Liver (tissue), 8 donors: ENCODE measurements at regions not wholly inside any gene's neighbourhood (a gene's known extent, or its start where the extent isn't known, plus 50 kb on each side); places are given as distances from the start of the nearest gene placed in this dataset.

Experiments used
- DNase-seq: peaks from one replicate; pipeline ENCODE4 v3.0.0-alpha.2; 2017; ENCODE audit warnings: low spot score
- H3K27ac ChIP-seq, 2 donors: one replicate each; pipeline ENCODE4 v1.7.0; 2013; ENCODE audit warnings: inconsistent platforms in 2 of 2, low read length in 2 of 2, control low read depth in 1 of 2, low read depth in 1 of 2, mild to moderate bottlenecking in 1 of 2
- H3K27me3 ChIP-seq, 4 donors: one replicate each; pipeline versions ENCODE4 v1.6.1 to v1.7.0; 2013; ENCODE audit warnings: low read length in 3 of 4, inconsistent platforms in 1 of 4, mild to moderate bottlenecking in 1 of 4, moderate library complexity in 1 of 4; ENCODE audit not compliant: control insufficient read depth in 4 of 4, insufficient read depth in 4 of 4
- H3K36me3 ChIP-seq, 4 donors: one replicate each; pipeline versions ENCODE4 v1.6.1 to v1.7.0; 2013; ENCODE audit warnings: low read length in 3 of 4, mild to moderate bottlenecking in 3 of 4, low read depth in 1 of 4, moderate library complexity in 1 of 4; ENCODE audit not compliant: control insufficient read depth in 4 of 4, insufficient read depth in 3 of 4
- H3K4me1 ChIP-seq, 4 donors: one replicate each; pipeline versions ENCODE4 v1.6.1 to v1.7.0; 2013; ENCODE audit warnings: low read length in 3 of 4, mild to moderate bottlenecking in 3 of 4, moderate library complexity in 1 of 4; ENCODE audit not compliant: control insufficient read depth in 4 of 4, insufficient read depth in 4 of 4
- H3K4me3 ChIP-seq, 3 donors: one replicate each; pipeline versions ENCODE4 v1.6.1 to v1.7.0; 2013; ENCODE audit warnings: low read length in 3 of 3, control low read depth in 1 of 3, low read depth in 1 of 3, mild to moderate bottlenecking in 1 of 3
- H3K9ac ChIP-seq, 2 donors: one replicate each; pipeline ENCODE4 v1.7.0; 2013; ENCODE audit warnings: low read length in 2 of 2, mild to moderate bottlenecking in 2 of 2, moderate library complexity in 2 of 2, control low read depth in 1 of 2, low read depth in 1 of 2
- H3K9me3 ChIP-seq, 4 donors: one replicate each; pipeline versions ENCODE4 v1.6.1 to v1.7.0; 2013; ENCODE audit warnings: low read length in 3 of 4; ENCODE audit not compliant: control insufficient read depth in 4 of 4
- ATF3 ChIP-seq: IDR thresholded peaks from 2 replicates; pipeline ENCODE4 v1.6.1; 2016; ENCODE audit warnings: antibody characterized with exemption
- CTCF ChIP-seq: fragments of 150-350 bp; IDR thresholded peaks from 2 replicates; pipeline ENCODE4 v1.5.1; 2017; ENCODE audit warnings: improper control_type of control experiment, low read depth, low read length; ENCODE audit not compliant: missing input control
- EGR1 ChIP-seq, 2 donors: IDR thresholded peaks; 2 replicates each; pipeline ENCODE4 v1.6.1; 2016 to 2018; ENCODE audit warnings: antibody characterized with exemption in 2 of 2, low read depth in 2 of 2
- FOXA1 ChIP-seq: IDR thresholded peaks from 2 replicates; pipeline ENCODE4 v1.6.1; 2016; ENCODE audit warnings: antibody characterized with exemption
- FOXA2 ChIP-seq: IDR thresholded peaks from 2 replicates; pipeline ENCODE4 v1.6.1; 2016; ENCODE audit warnings: antibody characterized with exemption
- GABPA ChIP-seq, 2 donors: IDR thresholded peaks in 1 of 2; conservative IDR thresholded peaks in 1 of 2; 2 replicates each; pipeline ENCODE4 v1.6.1; 2016; ENCODE audit warnings: antibody characterized with exemption in 2 of 2, mild to moderate bottlenecking in 1 of 2, moderate library complexity in 1 of 2
- HNF4A ChIP-seq, 2 donors: conservative IDR thresholded peaks; 2 replicates each; pipeline ENCODE4 v1.6.1; 2016; ENCODE audit warnings: antibody characterized with exemption in 2 of 2, mild to moderate bottlenecking in 2 of 2
- MAX ChIP-seq: IDR thresholded peaks from 2 replicates; pipeline ENCODE4 v1.6.1; 2016; ENCODE audit warnings: antibody characterized with exemption
- NR2F2 ChIP-seq: IDR thresholded peaks from 2 replicates; pipeline ENCODE4 v1.6.1; 2016; ENCODE audit warnings: antibody characterized with exemption
- RAD21 ChIP-seq, 2 donors: IDR thresholded peaks; 2 replicates each; pipeline ENCODE4 v1.6.1; 2016; ENCODE audit warnings: antibody characterized with exemption in 2 of 2, mild to moderate bottlenecking in 2 of 2
- REST ChIP-seq: IDR thresholded peaks from 2 replicates; pipeline ENCODE4 v1.6.1; 2016; ENCODE audit warnings: antibody characterized with exemption, mild to moderate bottlenecking
- RXRA ChIP-seq, 2 donors: IDR thresholded peaks; 2 replicates each; pipeline ENCODE4 v1.6.1; 2017 to 2018; ENCODE audit warnings: antibody characterized with exemption in 2 of 2, mild to moderate bottlenecking in 1 of 2
- TAF1 ChIP-seq: conservative IDR thresholded peaks from 2 replicates; pipeline ENCODE4 v1.6.1; 2016; ENCODE audit warnings: antibody characterized with exemption, mild to moderate bottlenecking
- YY1 ChIP-seq: IDR thresholded peaks from 2 replicates; pipeline ENCODE4 v1.6.1; 2016; ENCODE audit warnings: antibody characterized with exemption, mild to moderate bottlenecking
- ZBTB33 ChIP-seq: IDR thresholded peaks from 2 replicates; pipeline ENCODE4 v1.6.1; 2016; ENCODE audit warnings: antibody characterized with exemption
- WGBS: extraction: QIAGEN DNeasy Blood & Tissue Kit; methylation state at CpG from one replicate; pipeline ENCODE4 v1.1.7; 2013; 5-methylcytosine and 5-hydroxymethylcytosine counted together
- donor health status: healthy.
- donor health status: healthy.
- donor health status: healthy.
- donor health status: healthy.
- donor health status: healthy.

- H3K4me1 ChIP-seq: no peaks in the 10 kb centered on the region
- DNase-seq: no peak
- TF ChIP-seq NR2F2: peak; percentile 60
- TF ChIP-seq GABPA (IDR thresholded peaks at IDR 0.05 in 1 of 2, conservative IDR thresholded peaks at IDR 0.05 in 1 of 2): no peak
- no peak for TF ChIP-seq ATF3
- no peaks in the 10 kb centered on the region for H3K27me3 ChIP-seq
- no peaks in the 10 kb centered on the region for H3K36me3 ChIP-seq
- no peak overlapping the region for H3K27ac ChIP-seq
- no peak overlapping the region for H3K4me3 ChIP-seq
- no peaks in the 10 kb centered on the region for H3K9me3 ChIP-seq
- WGBS: 47% methylated on average over 1 of the region's 1 CpG
- no peak overlapping the region for H3K9ac ChIP-seq
These were observed 507.3 kb upstream of the CDH8 start for GRCh38 chr16:62543516-62543915.

- Histone ChIP-seq H3K9me3 (no peaks in the 10 kb centered on the region), H3K27me3 (no peaks in the 10 kb centered on the region), H3K4me3 (no peak overlapping the region), H3K4me1 (no peaks in the 10 kb centered on the region), H3K9ac (no peak overlapping the region), H3K27ac (no peak overlapping the region), H3K36me3 (no peaks in the 10 kb centered on the region)
- 80% methylated on average over 1 of the region's 1 CpG for WGBS
- TF ChIP-seq CTCF: no peak
- no peak for TF ChIP-seq NR2F2
- TF ChIP-seq TAF1: no peak
- no peak for TF ChIP-seq HNF4A (conservative IDR thresholded peaks at IDR 0.05)
- TF ChIP-seq FOXA2: no peak
- no peak for TF ChIP-seq RAD21 (IDR thresholded peaks at IDR 0.05)
- TF ChIP-seq MAX: no peak
- TF ChIP-seq FOXA1: no peak
- no peak for TF ChIP-seq YY1
- TF ChIP-seq RXRA (IDR thresholded peaks at IDR 0.05): no peak
- no peak for TF ChIP-seq EGR1 (IDR thresholded peaks at IDR 0.05; ENCODE audit: low read depth in 2 of 2)
- TF ChIP-seq ZBTB33: no peak
- no peak for TF ChIP-seq REST
- TF ChIP-seq ATF3: no peak
- no peak for TF ChIP-seq GABPA (IDR thresholded peaks at IDR 0.05 in 1 of 2, conservative IDR thresholded peaks at IDR 0.05 in 1 of 2)
- DNase-seq: no peak
These were observed 503.4 kb upstream of the CDH8 start for GRCh38 chr16:62539657-62540056.
